Heart right ventricle (tissue), 16 donors: ENCODE measurements at regions not wholly inside any gene's neighbourhood (a gene's known extent, or its start where the extent isn't known, plus 50 kb on each side); places are given as distances from the start of the nearest gene placed in this dataset.

Experiments used
- ATAC-seq, 8 donors: fragments of 200-7000 bp; cut with Tn5 transposase; one replicate each; pipeline ENCODE4 v1.9.1; 2020; ENCODE audit warnings: mild to moderate bottlenecking in 8 of 8, moderate library complexity in 8 of 8, moderate number of reproducible peaks in 1 of 8
- DNase-seq, 2 donors: peaks; one replicate each; pipeline ENCODE4 v3.0.0-alpha.2; 2020
- H3K27ac ChIP-seq, 10 donors: fragments of 200-600 bp; sonication (generic) in 2 of 10; one replicate each; pipeline versions ENCODE4 v1.5.0 to v1.8.0; 2020 to 2022; ENCODE audit warnings: mild to moderate bottlenecking in 3 of 10
- H3K27me3 ChIP-seq, 7 donors: fragments of 200-600 bp; one replicate each; pipeline ENCODE4 v1.8.0; 2021 to 2022; ENCODE audit warnings: mild to moderate bottlenecking in 2 of 7
- H3K36me3 ChIP-seq, 9 donors: fragments of 200-600 bp; sonication (generic) in 1 of 9; one replicate each; pipeline versions ENCODE4 v1.5.0 to v1.8.0; 2020 to 2022; ENCODE audit warnings: mild to moderate bottlenecking in 2 of 9
- H3K4me1 ChIP-seq, 9 donors: fragments of 200-600 bp; sonication (generic) in 1 of 9; one replicate each; pipeline versions ENCODE4 v1.5.0 to v1.8.0; 2020 to 2022; ENCODE audit warnings: mild to moderate bottlenecking in 4 of 9
- H3K4me3 ChIP-seq, 10 donors: fragments of 200-600 bp; sonication (generic) in 2 of 10; one replicate each; pipeline versions ENCODE4 v1.5.0 to v1.8.0; 2020 to 2022; ENCODE audit warnings: mild to moderate bottlenecking in 7 of 10, moderate library complexity in 2 of 10
- H3K9me3 ChIP-seq, 11 donors: fragments of 200-600 bp in 10 of 11; sonication (generic) in 2 of 11; one replicate each; pipeline versions ENCODE4 v1.5.0 to v1.8.0; 2013 to 2022; ENCODE audit warnings: mild to moderate bottlenecking in 2 of 11, control low read depth in 1 of 11, moderate library complexity in 1 of 11
- CTCF ChIP-seq, 9 donors: fragments of 200-600 bp; sonication (generic) in 2 of 9; IDR thresholded peaks; one replicate each; pipeline versions ENCODE4 v1.5.0 to v1.8.0; 2021 to 2022; ENCODE audit warnings: antibody characterized with exemption in 9 of 9, mild to moderate bottlenecking in 5 of 9, moderate library complexity in 1 of 9
- WGBS, 2 donors: extraction: QIAGEN DNeasy Blood & Tissue Kit; methylation state at CpG; one replicate each; pipeline ENCODE4 v1.1.7; 2013; ENCODE audit warnings: inconsistent platforms in 1 of 2; 5-methylcytosine and 5-hydroxymethylcytosine counted together
- intact Hi-C, 10 donors: fragments of 100-400 bp; cut with DNase I; formaldehyde crosslinking; loops; one replicate each; pipeline versions ENCODE4 v1.11.1 to v1.14.2; 2022
- donor health status: Arrhythmogenic right ventricular cardiomyopathy.
- donor health status: ischemic (EF 13 %, LVEDD 7.1; RV severe dilation, severe dysfunction).
- donor health status: healthy with polysubstance abuse.
- donor health status: DM: no; HTN: yes; CAD: no.
- donor health status: DM: no; HTN: no; CAD: no.
- donor health status: ischemic (EF 25% LVEDD 6.9; RV normal size, moderate dysfunction).
- donor health status: ischemic (EF 25% LVEDD 5.7; RV mildly dilated, moderate dysfunction).
- donor health status: healthy.
- donor health status: DM: yes; HTN: yes; CAD: no.
- donor health status: Ischemic cardiomyopathy.
- donor health status: ischemic (EF 35%, LVEDD 5.7; RV mildly dilated, moderate dysfunction).
- donor health status: nonischemic (EF 11% LVEDD 7.7; RV severe dilation, severe dysfunction).
- donor health status: DM: yes; HTN: yes; CAD: no.
- donor health status: PGD.
- donor health status: ischemic (EF 29% LVEDD 5.4; RV normal size, mild dysfunction).
- donor health status: nonischemic (EF 23%, LVEDD 6.1; RV moderate dilation, normal function).

- H3K27ac ChIP-seq, result no peak overlapping the region
- no peaks in the 10 kb centered on the region for H3K9me3 ChIP-seq
- H3K4me3 ChIP-seq, result no peak overlapping the region
- H3K4me1 ChIP-seq, result no peaks in the 10 kb centered on the region
- no peaks in the 10 kb centered on the region for H3K27me3 ChIP-seq
- 87 to 93% methylated on average over 12 of the region's 12 CpGs for WGBS, 2 donors
- TF ChIP-seq CTCF (IDR thresholded peaks at IDR 0.05), result no peak
- no peak for ATAC-seq
- no peaks in the 10 kb centered on the region for H3K36me3 ChIP-seq
- DNase-seq, result no peak
- intact Hi-C loops, result no loop called here
These were observed 335.3 kb upstream of the ZNF507 start for GRCh38 chr19:32010071-32010470.

GRCh38 chr19:32012206-32012605 is 333.2 kb upstream of the ZNF507 start:
- H3K9me3 ChIP-seq, result no peaks in the 10 kb centered on the region
- intact Hi-C loops, result no loop called here
- 68 to 80% methylated on average over 6 of the region's 6 CpGs for WGBS, 2 donors
- ATAC-seq (no peak), DNase-seq (no peak)
- H3K27me3 ChIP-seq, result no peaks in the 10 kb centered on the region
- H3K4me1 ChIP-seq, result no peaks in the 10 kb centered on the region
- H3K4me3 ChIP-seq, result no peak overlapping the region
- H3K36me3 ChIP-seq, result no peaks in the 10 kb centered on the region
- no peak overlapping the region for H3K27ac ChIP-seq
- TF ChIP-seq CTCF (IDR thresholded peaks at IDR 0.05), result no peak

DNA sequence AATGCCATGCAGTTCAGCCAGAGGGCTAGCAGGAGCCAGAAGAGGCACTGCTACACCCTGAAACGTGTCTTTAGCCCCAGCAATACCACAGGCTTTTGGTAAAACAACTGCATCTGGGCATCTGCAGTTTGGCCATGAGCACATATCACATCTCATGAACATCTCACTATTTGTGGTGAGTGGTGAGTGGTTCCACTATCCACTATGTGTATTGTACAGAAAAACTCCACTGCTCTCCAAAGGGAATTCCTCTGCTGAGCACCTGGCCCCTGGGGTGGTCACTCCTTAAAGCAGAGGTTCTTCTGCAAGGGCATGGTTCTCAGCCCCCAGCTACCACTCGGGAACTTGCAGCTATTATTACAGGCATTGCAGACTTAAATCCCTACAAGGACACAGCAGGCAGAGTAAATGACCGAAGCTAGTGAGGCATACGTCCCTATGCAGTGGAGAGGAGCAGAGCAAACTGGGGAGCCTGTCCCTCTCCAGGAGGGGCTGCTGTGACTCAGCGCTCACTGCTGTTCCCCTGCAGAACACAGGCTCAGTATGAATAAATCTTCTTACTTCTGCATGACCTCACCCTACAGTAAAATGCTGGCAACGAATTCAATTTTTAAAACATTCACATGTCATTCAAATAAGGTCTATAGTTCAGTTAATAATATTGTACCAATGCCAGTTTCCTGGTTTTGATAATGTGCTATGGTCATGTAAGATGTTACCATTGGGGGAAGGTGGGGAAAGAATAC is 332.4 kb upstream of the ZNF507 start:
- H3K27ac ChIP-seq, result no peak overlapping the region
- TF ChIP-seq CTCF (IDR thresholded peaks at IDR 0.05), result no peak
- H3K9me3 ChIP-seq, result no peaks in the 10 kb centered on the region
- peaks cover 0 to under 1% (median 0%) of the 10 kb centered on the region in 7 donors for H3K27me3 ChIP-seq
- H3K36me3 ChIP-seq, result no peaks in the 10 kb centered on the region
- intact Hi-C loops, result no loop called here
- no peak for ATAC-seq
- no peak overlapping the region for H3K4me3 ChIP-seq
- WGBS, 2 donors, result 62 to 65% methylated on average over 6 of the region's 6 CpGs
- no peaks in the 10 kb centered on the region for H3K4me1 ChIP-seq
- DNase-seq, result no peak

DNA sequence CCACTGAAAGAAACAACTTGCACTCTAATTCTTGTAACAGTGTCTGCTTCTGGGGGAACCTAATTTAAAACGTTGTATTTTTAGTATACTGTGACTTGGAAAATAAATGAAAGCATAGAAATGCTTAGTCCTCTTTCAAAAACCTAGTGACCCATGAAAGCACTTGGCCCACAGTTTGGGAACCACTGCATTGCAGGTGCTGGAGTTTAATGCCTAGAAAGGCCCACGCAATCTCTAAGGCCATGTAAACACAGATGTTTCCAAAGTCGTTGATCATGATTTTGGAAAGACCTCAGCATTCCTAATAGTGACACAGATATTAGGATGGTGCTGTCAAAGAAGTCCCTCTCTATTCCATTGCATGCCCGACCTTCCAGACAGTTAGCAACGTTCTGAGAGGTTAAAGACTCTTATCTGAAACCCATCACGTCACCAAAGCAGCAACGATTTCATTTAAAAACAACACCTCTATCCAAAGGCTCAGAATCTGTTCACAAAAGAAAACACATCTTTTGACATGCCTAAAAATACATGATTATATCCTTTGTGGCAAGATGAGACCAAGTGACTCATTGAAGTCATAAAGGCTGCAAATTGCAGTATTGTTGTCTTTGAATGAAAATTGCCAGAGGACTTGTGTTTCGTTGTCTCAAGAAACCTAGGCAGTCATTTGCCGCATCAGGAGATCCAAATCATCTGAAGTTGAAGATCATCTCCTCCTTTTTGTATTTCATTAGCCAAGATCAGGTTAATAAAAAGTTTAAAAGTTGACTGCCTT is 328.0 kb upstream of the ZNF507 start:
- intact Hi-C loops, result no loop called here
- Histone ChIP-seq H3K4me3 (no peak overlapping the region), H3K9me3 (no peaks in the 10 kb centered on the region), H3K4me1 (no peaks in the 10 kb centered on the region), H3K27ac (no peak overlapping the region), H3K36me3 (no peaks in the 10 kb centered on the region), H3K27me3 (peaks cover 0 to 8% (median 0%) of the 10 kb centered on the region in 7 donors)
- ATAC-seq, result no peak
- DNase-seq, result no peak
- 71 to 72% methylated on average over 9 of the region's 9 CpGs for WGBS, 2 donors
- TF ChIP-seq CTCF (IDR thresholded peaks at IDR 0.05), result no peak
